BJ (cell line): ENCODE measurements at regions not wholly inside any gene's neighbourhood (a gene's known extent, or its start where the extent isn't known, plus 50 kb on each side); places are given as distances from the start of the nearest gene placed in this dataset.

Experiments
- CTCF ChIA-PET: fragments of 350-600 bp; formaldehyde crosslinking; extraction: SDS; loops from one replicate; lab custom pipeline; 2021; ENCODE audit warnings: antibody characterized with exemption, inconsistent platforms; lab: Yijun Ruan, JAX
- POLR2A ChIA-PET: fragments of 300-600 bp; sonication (Branson Sonifier 250); formaldehyde crosslinking; extraction: SDS; loops from one replicate; lab custom pipeline; 2021; ENCODE audit warnings: antibody characterized with exemption; lab: Charles Lee
- DNase-seq: peaks from one replicate; pipeline ENCODE4 v3.0.0-alpha.2; 2011; ENCODE audit warnings: low read depth
- H3K27me3 ChIP-seq: 2 replicates; pipeline ENCODE4 v1.6.0; 2011; ENCODE audit warnings: low read length; ENCODE audit not compliant: control insufficient read depth, insufficient read depth
- H3K36me3 ChIP-seq: 2 replicates; pipeline ENCODE4 v1.5.1; 2011; ENCODE audit warnings: low read length; ENCODE audit not compliant: control insufficient read depth, insufficient read depth
- H3K4me3 ChIP-seq: 2 replicates; pipeline ENCODE4 v1.5.1; 2011; ENCODE audit warnings: low read depth, mild to moderate bottlenecking, control low read depth, low read length
- TF ChIP-seq, protein P1 (sequence below): IDR thresholded peaks from 2 replicates; pipeline ENCODE4 v1.5.1; 2011; ENCODE audit warnings: low read depth, mild to moderate bottlenecking, control low read depth, inconsistent platforms, low read length, moderate library complexity; ENCODE audit not compliant: insufficient read depth

DNA sequence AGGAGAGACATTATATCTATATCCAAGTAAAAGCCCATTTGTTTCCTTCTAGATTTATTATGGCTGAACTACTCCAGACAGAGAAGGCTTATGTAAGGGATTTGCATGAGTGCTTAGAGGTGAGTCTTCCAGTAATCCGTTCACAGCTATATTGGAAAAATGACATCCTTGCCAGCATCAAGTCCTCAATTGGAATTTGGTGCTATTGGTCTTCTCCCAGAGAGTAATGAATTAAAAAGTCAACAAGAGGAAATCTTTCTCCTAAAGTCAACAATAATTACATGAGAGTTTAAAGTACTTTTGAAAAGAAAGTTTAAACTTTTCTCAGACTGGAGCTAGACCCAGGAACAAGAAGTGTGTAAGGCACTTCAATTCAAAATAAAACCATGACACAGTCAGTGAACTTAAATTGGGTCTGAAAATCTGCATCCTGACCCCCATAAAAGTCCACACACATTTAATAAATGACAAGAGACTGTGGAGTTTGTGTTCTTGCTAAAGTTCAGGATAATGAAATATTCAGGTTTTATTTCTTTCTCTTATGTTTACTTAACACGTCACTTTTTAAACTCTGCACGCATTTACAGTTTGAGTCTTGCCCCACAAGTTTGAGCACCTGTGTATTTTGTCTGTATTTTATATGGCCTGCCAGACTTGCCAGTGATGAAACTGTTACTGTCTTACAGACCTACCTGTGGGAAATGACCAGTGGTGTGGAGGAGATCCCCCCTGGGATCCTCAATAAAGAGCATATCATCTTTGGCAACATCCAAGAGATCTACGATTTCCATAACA lies 268.2 kb upstream of the UMPS start:
- no peak for DNase-seq
- Histone ChIP-seq H3K4me3 (no peak overlapping the region), H3K36me3 (no peaks in the 10 kb centered on the region), H3K27me3 (no peaks in the 10 kb centered on the region)
- POLR2A ChIA-PET = no interaction called here
- CTCF ChIA-PET = interaction anchor here (0.7 kb wide), 1 partner anchor 28 kb away, joined by 3 read pairs; no protein-coding TSS in a partner anchor
- TF ChIP-seq, protein P1, sequence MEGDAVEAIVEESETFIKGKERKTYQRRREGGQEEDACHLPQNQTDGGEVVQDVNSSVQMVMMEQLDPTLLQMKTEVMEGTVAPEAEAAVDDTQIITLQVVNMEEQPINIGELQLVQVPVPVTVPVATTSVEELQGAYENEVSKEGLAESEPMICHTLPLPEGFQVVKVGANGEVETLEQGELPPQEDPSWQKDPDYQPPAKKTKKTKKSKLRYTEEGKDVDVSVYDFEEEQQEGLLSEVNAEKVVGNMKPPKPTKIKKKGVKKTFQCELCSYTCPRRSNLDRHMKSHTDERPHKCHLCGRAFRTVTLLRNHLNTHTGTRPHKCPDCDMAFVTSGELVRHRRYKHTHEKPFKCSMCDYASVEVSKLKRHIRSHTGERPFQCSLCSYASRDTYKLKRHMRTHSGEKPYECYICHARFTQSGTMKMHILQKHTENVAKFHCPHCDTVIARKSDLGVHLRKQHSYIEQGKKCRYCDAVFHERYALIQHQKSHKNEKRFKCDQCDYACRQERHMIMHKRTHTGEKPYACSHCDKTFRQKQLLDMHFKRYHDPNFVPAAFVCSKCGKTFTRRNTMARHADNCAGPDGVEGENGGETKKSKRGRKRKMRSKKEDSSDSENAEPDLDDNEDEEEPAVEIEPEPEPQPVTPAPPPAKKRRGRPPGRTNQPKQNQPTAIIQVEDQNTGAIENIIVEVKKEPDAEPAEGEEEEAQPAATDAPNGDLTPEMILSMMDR = no peak

DNA sequence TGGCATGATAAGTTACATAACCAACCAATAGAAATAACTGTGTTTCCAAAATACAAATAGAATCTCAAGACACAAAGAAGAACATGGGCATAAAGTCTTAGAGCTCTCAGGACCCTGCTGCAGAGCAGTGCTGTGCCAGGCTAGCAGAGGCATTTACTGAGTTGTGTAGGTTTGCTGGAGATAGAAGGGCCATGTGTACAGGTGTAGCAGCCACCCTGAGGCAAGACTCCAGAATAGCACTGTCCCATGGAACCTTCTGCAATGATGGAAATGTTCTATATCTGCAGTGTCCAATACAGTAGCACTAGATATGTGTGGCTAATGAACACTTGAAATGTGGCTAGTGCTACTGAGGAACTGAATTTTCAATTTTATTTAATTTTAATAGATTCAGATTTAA lies 267.0 kb upstream of the UMPS start:
- POLR2A ChIA-PET = no interaction called here
- CTCF ChIA-PET = interaction anchor here (1.4 to 2.0 kb wide), 3 partner anchors 24 to 104 kb away, joined by 3 to 4 read pairs (median 4); no protein-coding TSS in a partner anchor
- H3K4me3 ChIP-seq = no peak overlapping the region
- no peaks in the 10 kb centered on the region for H3K27me3 ChIP-seq
- no peak for DNase-seq
- TF ChIP-seq, protein P1 = no peak
- H3K36me3 ChIP-seq = no peaks in the 10 kb centered on the region

DNA sequence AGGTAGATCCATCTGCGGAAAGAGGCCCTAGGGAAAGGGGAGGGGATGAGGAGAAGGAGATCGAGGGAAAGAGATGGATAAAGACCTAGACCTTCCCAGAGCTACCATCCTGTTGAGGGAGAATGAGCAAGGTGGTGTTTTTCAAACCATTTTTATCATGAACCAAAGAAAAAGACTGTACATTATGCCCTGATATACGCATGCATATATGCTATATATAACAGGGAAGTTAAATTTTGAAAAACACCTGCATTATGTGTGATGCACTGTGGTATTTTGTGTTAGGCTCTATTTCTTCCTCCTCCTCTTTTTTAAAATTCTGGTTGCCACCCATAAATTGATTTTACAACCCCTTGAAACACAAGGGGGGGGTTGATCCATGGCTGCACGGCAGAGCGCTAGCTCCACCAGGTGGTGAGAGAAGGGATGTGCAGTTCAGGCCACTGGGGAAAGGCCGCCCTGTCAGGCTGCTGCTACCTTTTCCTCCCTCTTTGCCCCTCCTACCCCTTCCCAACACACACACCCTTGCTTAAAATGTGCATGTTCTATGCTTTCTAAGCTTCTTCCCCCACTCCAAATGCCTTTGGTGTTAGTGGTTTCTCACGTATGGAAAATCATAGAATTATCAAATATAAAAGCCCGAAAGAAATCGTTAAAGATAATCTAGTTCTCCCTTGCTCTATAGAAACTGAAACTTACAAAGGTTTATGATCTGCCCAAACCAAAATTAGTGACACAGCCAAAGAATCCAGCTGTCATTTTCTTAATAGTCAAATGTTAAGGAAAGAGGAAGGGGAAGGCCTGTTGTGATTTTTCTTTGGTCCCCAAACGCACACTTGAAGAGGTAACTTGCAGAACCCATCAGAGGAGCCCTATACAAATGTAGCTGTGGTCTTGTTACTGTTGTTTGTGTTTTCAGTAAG lies 262.0 kb upstream of the UMPS start:
- POLR2A ChIA-PET = no interaction called here
- no peaks in the 10 kb centered on the region for H3K36me3 ChIP-seq
- TF ChIP-seq, protein P1 = peak; percentile 98
- no peaks in the 10 kb centered on the region for H3K27me3 ChIP-seq
- H3K4me3 ChIP-seq = no peak overlapping the region
- CTCF ChIA-PET = interaction anchor here (0.6 to 6.7 kb wide), 30 partner anchors 9 to 462 kb away, joined by 3 to 101 read pairs (median 4); partner anchors contain the start of gene KALRN
- no peak for DNase-seq

- H3K4me3 ChIP-seq = no peak overlapping the region
- no peaks in the 10 kb centered on the region; the same call in 1 of the 2 replicates for H3K36me3 ChIP-seq
- no peaks in the 10 kb centered on the region for H3K27me3 ChIP-seq
- TF ChIP-seq, protein P1 = no peak
- no peak for DNase-seq
- ChIA-PET CTCF (interaction anchor here (0.6 to 6.7 kb wide), 9 partner anchors 8 to 453 kb away, joined by 3 to 101 read pairs (median 7); no protein-coding TSS in a partner anchor), POLR2A (no interaction called here)
Observed at GRCh38 chr3:124469555-124469954, 260.7 kb upstream of the UMPS start.
